Liver (tissue), 3 donors: ENCODE measurements at regions not wholly inside any gene's neighbourhood (a gene's known extent, or its start where the extent isn't known, plus 50 kb on each side); places are given as distances from the start of the nearest gene placed in this dataset.

Source experiments
- EGR1 ChIP-seq, 2 donors: IDR thresholded peaks; 2 replicates each; pipeline ENCODE4 v1.6.1; 2016 to 2018; ENCODE audit warnings: antibody characterized with exemption in 2 of 2, low read depth in 2 of 2
- GABPA ChIP-seq, 2 donors: IDR thresholded peaks in 1 of 2; conservative IDR thresholded peaks in 1 of 2; 2 replicates each; pipeline ENCODE4 v1.6.1; 2016; ENCODE audit warnings: antibody characterized with exemption in 2 of 2, mild to moderate bottlenecking in 1 of 2, moderate library complexity in 1 of 2
- RAD21 ChIP-seq, 2 donors: IDR thresholded peaks; 2 replicates each; pipeline ENCODE4 v1.6.1; 2016; ENCODE audit warnings: antibody characterized with exemption in 2 of 2, mild to moderate bottlenecking in 2 of 2
- RXRA ChIP-seq, 2 donors: IDR thresholded peaks; 2 replicates each; pipeline ENCODE4 v1.6.1; 2017 to 2018; ENCODE audit warnings: antibody characterized with exemption in 2 of 2, mild to moderate bottlenecking in 1 of 2
- SP1 ChIP-seq: IDR thresholded peaks from 2 replicates; pipeline ENCODE4 v1.6.1; 2018; ENCODE audit warnings: antibody characterized with exemption, mild to moderate bottlenecking
- TAF1 ChIP-seq: conservative IDR thresholded peaks from 2 replicates; pipeline ENCODE4 v1.6.1; 2016; ENCODE audit warnings: antibody characterized with exemption, mild to moderate bottlenecking
- YY1 ChIP-seq: IDR thresholded peaks from 2 replicates; pipeline ENCODE4 v1.6.1; 2016; ENCODE audit warnings: antibody characterized with exemption, mild to moderate bottlenecking
- TF ChIP-seq, protein P1 (sequence below): fragments of 150-350 bp; IDR thresholded peaks from 2 replicates; pipeline ENCODE4 v1.5.1; 2017; ENCODE audit warnings: improper control_type of control experiment, low read depth, low read length; ENCODE audit not compliant: missing input control
- TF ChIP-seq, protein P2 (sequence below): IDR thresholded peaks from 2 replicates; pipeline ENCODE4 v1.6.1; 2016; ENCODE audit warnings: antibody characterized with exemption
- TF ChIP-seq, protein P3 (sequence below): IDR thresholded peaks from 2 replicates; pipeline ENCODE4 v1.6.1; 2016; ENCODE audit warnings: antibody characterized with exemption
- TF ChIP-seq, protein P4 (sequence below): IDR thresholded peaks from 2 replicates; pipeline ENCODE4 v1.6.1; 2016; ENCODE audit warnings: antibody characterized with exemption, mild to moderate bottlenecking
- TF ChIP-seq, protein P5 (sequence below): IDR thresholded peaks from 2 replicates; pipeline ENCODE4 v1.6.1; 2016; ENCODE audit warnings: antibody characterized with exemption
- donor health status: healthy.
- donor health status: healthy.

DNA sequence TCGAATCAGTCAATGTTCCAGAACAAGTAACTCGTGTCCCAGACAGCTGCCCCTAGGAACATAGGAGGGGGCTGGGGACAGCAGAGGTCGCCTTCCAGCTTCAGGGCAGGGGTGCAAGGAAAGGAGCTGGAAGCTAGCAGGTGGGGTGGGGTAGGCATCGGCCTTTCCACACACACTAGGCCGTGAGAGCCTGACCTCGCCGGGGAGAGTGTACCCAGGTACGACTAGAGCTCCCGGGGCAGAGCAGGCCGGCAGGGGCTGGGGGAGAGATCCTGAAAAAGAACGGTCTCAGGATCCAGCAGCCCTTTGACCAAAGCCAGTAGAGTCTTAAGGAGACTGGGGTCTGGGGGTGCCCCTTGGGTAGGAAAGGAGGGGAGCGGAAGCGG is 1127.5 kb downstream of the BRD1 start:
- TF ChIP-seq, protein P1, sequence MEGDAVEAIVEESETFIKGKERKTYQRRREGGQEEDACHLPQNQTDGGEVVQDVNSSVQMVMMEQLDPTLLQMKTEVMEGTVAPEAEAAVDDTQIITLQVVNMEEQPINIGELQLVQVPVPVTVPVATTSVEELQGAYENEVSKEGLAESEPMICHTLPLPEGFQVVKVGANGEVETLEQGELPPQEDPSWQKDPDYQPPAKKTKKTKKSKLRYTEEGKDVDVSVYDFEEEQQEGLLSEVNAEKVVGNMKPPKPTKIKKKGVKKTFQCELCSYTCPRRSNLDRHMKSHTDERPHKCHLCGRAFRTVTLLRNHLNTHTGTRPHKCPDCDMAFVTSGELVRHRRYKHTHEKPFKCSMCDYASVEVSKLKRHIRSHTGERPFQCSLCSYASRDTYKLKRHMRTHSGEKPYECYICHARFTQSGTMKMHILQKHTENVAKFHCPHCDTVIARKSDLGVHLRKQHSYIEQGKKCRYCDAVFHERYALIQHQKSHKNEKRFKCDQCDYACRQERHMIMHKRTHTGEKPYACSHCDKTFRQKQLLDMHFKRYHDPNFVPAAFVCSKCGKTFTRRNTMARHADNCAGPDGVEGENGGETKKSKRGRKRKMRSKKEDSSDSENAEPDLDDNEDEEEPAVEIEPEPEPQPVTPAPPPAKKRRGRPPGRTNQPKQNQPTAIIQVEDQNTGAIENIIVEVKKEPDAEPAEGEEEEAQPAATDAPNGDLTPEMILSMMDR: no peak
- TF ChIP-seq, protein P2, sequence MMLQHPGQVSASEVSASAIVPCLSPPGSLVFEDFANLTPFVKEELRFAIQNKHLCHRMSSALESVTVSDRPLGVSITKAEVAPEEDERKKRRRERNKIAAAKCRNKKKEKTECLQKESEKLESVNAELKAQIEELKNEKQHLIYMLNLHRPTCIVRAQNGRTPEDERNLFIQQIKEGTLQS: no peak
- TF ChIP-seq, protein P3, sequence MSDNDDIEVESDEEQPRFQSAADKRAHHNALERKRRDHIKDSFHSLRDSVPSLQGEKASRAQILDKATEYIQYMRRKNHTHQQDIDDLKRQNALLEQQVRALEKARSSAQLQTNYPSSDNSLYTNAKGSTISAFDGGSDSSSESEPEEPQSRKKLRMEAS: no peak
- TF ChIP-seq, protein P4, sequence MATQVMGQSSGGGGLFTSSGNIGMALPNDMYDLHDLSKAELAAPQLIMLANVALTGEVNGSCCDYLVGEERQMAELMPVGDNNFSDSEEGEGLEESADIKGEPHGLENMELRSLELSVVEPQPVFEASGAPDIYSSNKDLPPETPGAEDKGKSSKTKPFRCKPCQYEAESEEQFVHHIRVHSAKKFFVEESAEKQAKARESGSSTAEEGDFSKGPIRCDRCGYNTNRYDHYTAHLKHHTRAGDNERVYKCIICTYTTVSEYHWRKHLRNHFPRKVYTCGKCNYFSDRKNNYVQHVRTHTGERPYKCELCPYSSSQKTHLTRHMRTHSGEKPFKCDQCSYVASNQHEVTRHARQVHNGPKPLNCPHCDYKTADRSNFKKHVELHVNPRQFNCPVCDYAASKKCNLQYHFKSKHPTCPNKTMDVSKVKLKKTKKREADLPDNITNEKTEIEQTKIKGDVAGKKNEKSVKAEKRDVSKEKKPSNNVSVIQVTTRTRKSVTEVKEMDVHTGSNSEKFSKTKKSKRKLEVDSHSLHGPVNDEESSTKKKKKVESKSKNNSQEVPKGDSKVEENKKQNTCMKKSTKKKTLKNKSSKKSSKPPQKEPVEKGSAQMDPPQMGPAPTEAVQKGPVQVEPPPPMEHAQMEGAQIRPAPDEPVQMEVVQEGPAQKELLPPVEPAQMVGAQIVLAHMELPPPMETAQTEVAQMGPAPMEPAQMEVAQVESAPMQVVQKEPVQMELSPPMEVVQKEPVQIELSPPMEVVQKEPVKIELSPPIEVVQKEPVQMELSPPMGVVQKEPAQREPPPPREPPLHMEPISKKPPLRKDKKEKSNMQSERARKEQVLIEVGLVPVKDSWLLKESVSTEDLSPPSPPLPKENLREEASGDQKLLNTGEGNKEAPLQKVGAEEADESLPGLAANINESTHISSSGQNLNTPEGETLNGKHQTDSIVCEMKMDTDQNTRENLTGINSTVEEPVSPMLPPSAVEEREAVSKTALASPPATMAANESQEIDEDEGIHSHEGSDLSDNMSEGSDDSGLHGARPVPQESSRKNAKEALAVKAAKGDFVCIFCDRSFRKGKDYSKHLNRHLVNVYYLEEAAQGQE: no peak
- TF ChIP-seq RAD21 (IDR thresholded peaks at IDR 0.05) (no peak), EGR1 (IDR thresholded peaks at IDR 0.05; ENCODE audit: low read depth in 2 of 2) (no peak), GABPA (IDR thresholded peaks at IDR 0.05 in 1 of 2, conservative IDR thresholded peaks at IDR 0.05 in 1 of 2) (no peak), TAF1 (no peak), YY1 (no peak), RXRA (IDR thresholded peaks at IDR 0.05) (no peak), SP1 (no peak)
- TF ChIP-seq, protein P5, sequence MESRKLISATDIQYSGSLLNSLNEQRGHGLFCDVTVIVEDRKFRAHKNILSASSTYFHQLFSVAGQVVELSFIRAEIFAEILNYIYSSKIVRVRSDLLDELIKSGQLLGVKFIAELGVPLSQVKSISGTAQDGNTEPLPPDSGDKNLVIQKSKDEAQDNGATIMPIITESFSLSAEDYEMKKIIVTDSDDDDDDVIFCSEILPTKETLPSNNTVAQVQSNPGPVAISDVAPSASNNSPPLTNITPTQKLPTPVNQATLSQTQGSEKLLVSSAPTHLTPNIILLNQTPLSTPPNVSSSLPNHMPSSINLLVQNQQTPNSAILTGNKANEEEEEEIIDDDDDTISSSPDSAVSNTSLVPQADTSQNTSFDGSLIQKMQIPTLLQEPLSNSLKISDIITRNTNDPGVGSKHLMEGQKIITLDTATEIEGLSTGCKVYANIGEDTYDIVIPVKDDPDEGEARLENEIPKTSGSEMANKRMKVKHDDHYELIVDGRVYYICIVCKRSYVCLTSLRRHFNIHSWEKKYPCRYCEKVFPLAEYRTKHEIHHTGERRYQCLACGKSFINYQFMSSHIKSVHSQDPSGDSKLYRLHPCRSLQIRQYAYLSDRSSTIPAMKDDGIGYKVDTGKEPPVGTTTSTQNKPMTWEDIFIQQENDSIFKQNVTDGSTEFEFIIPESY: no peak
